ENCODE measurements at regions not wholly inside any gene's neighbourhood (a gene's known extent, or its start where the extent isn't known, plus 50 kb on each side); places are given as distances from the start of the nearest gene placed in this dataset.
A peak's percentile ranks its signal among the peaks of the same experiment; 100 is the strongest.

DNA sequence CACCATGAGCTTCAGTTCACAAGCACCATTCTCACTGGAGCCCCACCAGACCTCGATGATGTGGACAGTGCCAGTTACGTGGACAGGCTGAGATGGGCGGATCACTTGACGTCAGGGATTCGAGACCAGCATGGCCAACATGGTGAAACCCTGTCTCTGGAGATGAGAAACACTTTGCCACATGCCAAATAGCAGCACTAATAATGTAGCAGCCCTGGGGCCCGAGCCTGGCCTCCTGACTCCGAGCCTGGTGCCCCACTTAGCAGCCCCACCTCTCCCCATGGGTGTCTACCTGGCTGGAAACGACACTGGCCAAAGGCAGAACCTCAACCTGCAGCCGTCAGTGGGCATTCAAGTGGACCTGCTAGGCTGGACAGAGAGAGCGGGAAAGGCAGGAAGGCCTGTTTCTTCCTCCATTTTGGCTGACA, 129.1 kb downstream of the TOMM20 start:
- FAIRE-seq, result no peak
- H3K9me1 ChIP-seq (ENCODE audit: control insufficient read depth, extremely low read depth, insufficient read depth, low read length), result no peaks in the 10 kb centered on the region
- TF ChIP-seq, protein P1, sequence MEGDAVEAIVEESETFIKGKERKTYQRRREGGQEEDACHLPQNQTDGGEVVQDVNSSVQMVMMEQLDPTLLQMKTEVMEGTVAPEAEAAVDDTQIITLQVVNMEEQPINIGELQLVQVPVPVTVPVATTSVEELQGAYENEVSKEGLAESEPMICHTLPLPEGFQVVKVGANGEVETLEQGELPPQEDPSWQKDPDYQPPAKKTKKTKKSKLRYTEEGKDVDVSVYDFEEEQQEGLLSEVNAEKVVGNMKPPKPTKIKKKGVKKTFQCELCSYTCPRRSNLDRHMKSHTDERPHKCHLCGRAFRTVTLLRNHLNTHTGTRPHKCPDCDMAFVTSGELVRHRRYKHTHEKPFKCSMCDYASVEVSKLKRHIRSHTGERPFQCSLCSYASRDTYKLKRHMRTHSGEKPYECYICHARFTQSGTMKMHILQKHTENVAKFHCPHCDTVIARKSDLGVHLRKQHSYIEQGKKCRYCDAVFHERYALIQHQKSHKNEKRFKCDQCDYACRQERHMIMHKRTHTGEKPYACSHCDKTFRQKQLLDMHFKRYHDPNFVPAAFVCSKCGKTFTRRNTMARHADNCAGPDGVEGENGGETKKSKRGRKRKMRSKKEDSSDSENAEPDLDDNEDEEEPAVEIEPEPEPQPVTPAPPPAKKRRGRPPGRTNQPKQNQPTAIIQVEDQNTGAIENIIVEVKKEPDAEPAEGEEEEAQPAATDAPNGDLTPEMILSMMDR (optimal IDR thresholded peaks at IDR 0.05 in 1 of 3, IDR thresholded peaks at IDR 0.05 in 1 of 3, conservative IDR thresholded peaks at IDR 0.05 in 1 of 3; ENCODE audit: extremely low read depth in 1 of 3, insufficient read depth in 2 of 3, low read length in 3 of 3), result no peak
- no peak for TF ChIP-seq EZH2 (IDR thresholded peaks at IDR 0.05; ENCODE audit: low read length)
- H2AFZ ChIP-seq (ENCODE audit: control insufficient read depth, low read length), result no peak overlapping the region
- peaks cover 29% of the 10 kb centered on the region for H3K4me1 ChIP-seq (ENCODE audit: control insufficient read depth, extremely low read depth, insufficient read depth, low read length)
- DNase-seq (ENCODE audit: low read depth, low spot score), result no peak
- dilution Hi-C loops (cut with MboI; ENCODE audit: extremely low pct_ligation_motif_present, low sequenced_read_pairs), result no loop called here
- no peaks in the 10 kb centered on the region for H4K20me1 ChIP-seq (ENCODE audit: control insufficient read depth, extremely low read depth, insufficient read depth, low read length)
- no peaks in the 10 kb centered on the region for H3K9me3 ChIP-seq (ENCODE audit: control insufficient read depth, low read depth, low read length)
- no peaks in the 10 kb centered on the region for H3K27me3 ChIP-seq (ENCODE audit: control insufficient read depth, extremely low read depth, insufficient read depth, low read length)
- no peak overlapping the region for H3K4me3 ChIP-seq (ENCODE audit: control insufficient read depth in 2 of 3, extremely low read depth in 1 of 3, insufficient read depth in 2 of 3, low read depth in 1 of 3, low read length in 3 of 3)
- no peaks in the 10 kb centered on the region for H3K36me3 ChIP-seq (ENCODE audit: control insufficient read depth in 2 of 2, extremely low read depth in 1 of 2, insufficient read depth in 2 of 2, low read length in 2 of 2)
- no peak overlapping the region for H3K27ac ChIP-seq (ENCODE audit: control insufficient read depth, insufficient read depth, low read length)
- H3K79me2 ChIP-seq (ENCODE audit: control insufficient read depth, insufficient read depth, low read length), result no peaks in the 10 kb centered on the region
- H3K9ac ChIP-seq (ENCODE audit: control insufficient read depth, extremely low read depth, insufficient read depth, low read length), result no peak overlapping the region
- H3K4me2 ChIP-seq (ENCODE audit: control insufficient read depth, extremely low read depth, insufficient read depth, low read depth, low read length), result no peak overlapping the region

DNA sequence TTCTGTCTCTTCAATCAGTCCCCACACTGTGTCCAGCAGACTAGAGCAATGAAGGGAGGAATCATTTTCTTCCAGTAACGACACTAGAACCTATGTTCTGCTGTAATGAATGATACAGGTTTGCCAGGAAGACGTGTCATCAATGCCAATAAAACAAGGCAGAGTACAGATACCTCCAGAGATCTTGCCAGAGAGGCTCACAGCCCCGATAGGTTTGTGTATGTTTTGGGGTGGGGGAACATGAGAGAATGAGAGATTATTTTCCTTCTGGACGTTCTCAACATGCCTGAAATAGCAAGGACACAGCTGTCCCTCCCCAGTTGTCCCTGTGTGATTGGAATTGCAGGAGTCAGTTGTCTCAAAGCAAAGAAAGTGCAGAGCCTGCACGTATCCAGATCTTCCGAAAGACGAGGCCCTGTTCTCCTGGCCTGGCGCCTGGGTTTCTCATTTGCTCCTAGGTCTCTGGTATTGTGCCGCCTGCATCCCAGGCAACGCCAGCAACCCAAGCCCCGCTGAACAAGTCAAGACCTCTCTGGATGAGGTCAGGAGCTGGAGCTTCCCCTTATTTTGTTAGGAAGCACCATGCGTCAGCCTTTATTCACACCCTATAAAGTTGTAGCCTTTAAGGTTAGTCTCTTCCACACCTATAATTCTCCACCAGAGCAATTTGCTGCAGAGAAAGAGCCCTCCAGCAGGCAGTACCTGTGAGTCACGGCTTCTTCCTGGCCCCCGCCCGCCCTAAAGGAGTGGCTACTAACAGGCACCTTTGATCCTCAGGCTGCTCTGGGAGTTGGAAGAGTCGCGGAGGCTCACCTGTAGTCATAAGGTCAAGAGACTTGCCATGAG, 130.5 kb downstream of the TOMM20 start:
- Histone ChIP-seq H2AFZ (ENCODE audit: control insufficient read depth, low read length) (no peak overlapping the region), H3K4me1 (ENCODE audit: control insufficient read depth, extremely low read depth, insufficient read depth, low read length) (peaks cover 29% of the 10 kb centered on the region), H3K36me3 (ENCODE audit: control insufficient read depth in 2 of 2, extremely low read depth in 1 of 2, insufficient read depth in 2 of 2, low read length in 2 of 2) (no peaks in the 10 kb centered on the region), H3K27me3 (ENCODE audit: control insufficient read depth, extremely low read depth, insufficient read depth, low read length) (no peaks in the 10 kb centered on the region), H3K79me2 (ENCODE audit: control insufficient read depth, insufficient read depth, low read length) (no peaks in the 10 kb centered on the region), H3K9me1 (ENCODE audit: control insufficient read depth, extremely low read depth, insufficient read depth, low read length) (no peaks in the 10 kb centered on the region), H3K4me3 (ENCODE audit: control insufficient read depth in 2 of 3, extremely low read depth in 1 of 3, insufficient read depth in 2 of 3, low read depth in 1 of 3, low read length in 3 of 3) (peak overlapping the region in 2 of 3 experiments; percentile 4 to 50), H3K9ac (ENCODE audit: control insufficient read depth, extremely low read depth, insufficient read depth, low read length) (peak overlapping the region; percentile 96), H3K9me3 (ENCODE audit: control insufficient read depth, low read depth, low read length) (no peaks in the 10 kb centered on the region), H3K27ac (ENCODE audit: control insufficient read depth, insufficient read depth, low read length) (peak overlapping the region; percentile 98), H4K20me1 (ENCODE audit: control insufficient read depth, extremely low read depth, insufficient read depth, low read length) (no peaks in the 10 kb centered on the region), H3K4me2 (ENCODE audit: control insufficient read depth, extremely low read depth, insufficient read depth, low read depth, low read length) (peak overlapping the region; percentile 92)
- TF ChIP-seq EZH2 (IDR thresholded peaks at IDR 0.05; ENCODE audit: low read length), result no peak
- TF ChIP-seq, protein P1 (optimal IDR thresholded peaks at IDR 0.05 in 1 of 3, IDR thresholded peaks at IDR 0.05 in 1 of 3, conservative IDR thresholded peaks at IDR 0.05 in 1 of 3; ENCODE audit: extremely low read depth in 1 of 3, insufficient read depth in 2 of 3, low read length in 3 of 3), result no peak
- dilution Hi-C loops (cut with MboI; ENCODE audit: extremely low pct_ligation_motif_present, low sequenced_read_pairs), result no loop called here
- peak; percentile 99 for DNase-seq (ENCODE audit: low read depth, low spot score)
- peak; percentile 88 for FAIRE-seq
